SH-SY5Y (cell line): ENCODE measurements at regions not wholly inside any gene's neighbourhood (a gene's known extent, or its start where the extent isn't known, plus 50 kb on each side); places are given as distances from the start of the nearest gene placed in this dataset.

Source experiments
- GATA2 ChIP-seq: IDR thresholded peaks from 2 replicates; pipeline ENCODE4 v1.6.1; 2011; ENCODE audit warnings: mild to moderate bottlenecking, low read depth, low read length
- GATA3 ChIP-seq: IDR thresholded peaks from 2 replicates; pipeline ENCODE4 v1.6.1; 2011; ENCODE audit warnings: low read depth, mild to moderate bottlenecking, low read length, moderate library complexity

- no peak for TF ChIP-seq GATA2
- TF ChIP-seq GATA3 = no peak
Observed at GRCh38 chr2:67548317-67549201, 151.4 kb downstream of the ETAA1 start.
